Nephron progenitor cell (in vitro differentiated cells): ENCODE measurements at regions not wholly inside any gene's neighbourhood (a gene's known extent, or its start where the extent isn't known, plus 50 kb on each side); places are given as distances from the start of the nearest gene placed in this dataset.

Source experiments
- DNase-seq: peaks from one replicate; pipeline ENCODE4 v3.0.0; 2021
- H3K27ac Mint-ChIP-seq: 2 replicates; pipeline ENCODE4 v1.8.0; 2021; ENCODE audit warnings: mild to moderate bottlenecking, moderate library complexity, mixed read lengths
- H3K27me3 Mint-ChIP-seq: 2 replicates; pipeline ENCODE4 v1.8.0; 2021; ENCODE audit warnings: mild to moderate bottlenecking, low read depth, mixed read lengths; ENCODE audit not compliant: poor library complexity
- H3K36me3 Mint-ChIP-seq: 2 replicates; pipeline ENCODE4 v1.8.0; 2021; ENCODE audit warnings: low read depth, mixed read lengths
- H3K4me1 Mint-ChIP-seq: 2 replicates; pipeline ENCODE4 v1.8.0; 2021; ENCODE audit warnings: mixed read lengths
- H3K4me3 Mint-ChIP-seq: 2 replicates; pipeline ENCODE4 v1.8.0; 2021; ENCODE audit warnings: mild to moderate bottlenecking, moderate library complexity, mixed read lengths
- H3K9me3 Mint-ChIP-seq: 2 replicates; pipeline ENCODE4 v1.8.0; 2021; ENCODE audit warnings: mild to moderate bottlenecking, moderate library complexity, mixed read lengths
- TF ChIP-seq, protein P1 (sequence below): fragments of 200-600 bp; sonication (generic); IDR thresholded peaks from 2 replicates; pipeline ENCODE4 v1.5.0; 2021; ENCODE audit warnings: antibody characterized with exemption

- H3K27me3 Mint-ChIP-seq = peaks cover 3% of the 10 kb centered on the region
- TF ChIP-seq, protein P1, sequence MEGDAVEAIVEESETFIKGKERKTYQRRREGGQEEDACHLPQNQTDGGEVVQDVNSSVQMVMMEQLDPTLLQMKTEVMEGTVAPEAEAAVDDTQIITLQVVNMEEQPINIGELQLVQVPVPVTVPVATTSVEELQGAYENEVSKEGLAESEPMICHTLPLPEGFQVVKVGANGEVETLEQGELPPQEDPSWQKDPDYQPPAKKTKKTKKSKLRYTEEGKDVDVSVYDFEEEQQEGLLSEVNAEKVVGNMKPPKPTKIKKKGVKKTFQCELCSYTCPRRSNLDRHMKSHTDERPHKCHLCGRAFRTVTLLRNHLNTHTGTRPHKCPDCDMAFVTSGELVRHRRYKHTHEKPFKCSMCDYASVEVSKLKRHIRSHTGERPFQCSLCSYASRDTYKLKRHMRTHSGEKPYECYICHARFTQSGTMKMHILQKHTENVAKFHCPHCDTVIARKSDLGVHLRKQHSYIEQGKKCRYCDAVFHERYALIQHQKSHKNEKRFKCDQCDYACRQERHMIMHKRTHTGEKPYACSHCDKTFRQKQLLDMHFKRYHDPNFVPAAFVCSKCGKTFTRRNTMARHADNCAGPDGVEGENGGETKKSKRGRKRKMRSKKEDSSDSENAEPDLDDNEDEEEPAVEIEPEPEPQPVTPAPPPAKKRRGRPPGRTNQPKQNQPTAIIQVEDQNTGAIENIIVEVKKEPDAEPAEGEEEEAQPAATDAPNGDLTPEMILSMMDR = no peak
- DNase-seq = no peak
- no peak overlapping the region for H3K27ac Mint-ChIP-seq
- no peaks in the 10 kb centered on the region for H3K9me3 Mint-ChIP-seq
- no peaks in the 10 kb centered on the region for H3K4me1 Mint-ChIP-seq
- H3K36me3 Mint-ChIP-seq = no peaks in the 10 kb centered on the region
- no peak overlapping the region for H3K4me3 Mint-ChIP-seq
These were observed 646.9 kb downstream of the FAT4 start for GRCh38 chr4:125961626-125962025.

- H3K4me1 Mint-ChIP-seq = no peaks in the 10 kb centered on the region
- DNase-seq = no peak
- no peaks in the 10 kb centered on the region for H3K27me3 Mint-ChIP-seq
- H3K36me3 Mint-ChIP-seq = no peaks in the 10 kb centered on the region
- TF ChIP-seq, protein P1 = no peak
- H3K9me3 Mint-ChIP-seq = peaks cover 6% of the 10 kb centered on the region
- H3K4me3 Mint-ChIP-seq = no peak overlapping the region
- no peak overlapping the region for H3K27ac Mint-ChIP-seq
These were observed 661.2 kb downstream of the FAT4 start for GRCh38 chr4:125975861-125976397.

DNA sequence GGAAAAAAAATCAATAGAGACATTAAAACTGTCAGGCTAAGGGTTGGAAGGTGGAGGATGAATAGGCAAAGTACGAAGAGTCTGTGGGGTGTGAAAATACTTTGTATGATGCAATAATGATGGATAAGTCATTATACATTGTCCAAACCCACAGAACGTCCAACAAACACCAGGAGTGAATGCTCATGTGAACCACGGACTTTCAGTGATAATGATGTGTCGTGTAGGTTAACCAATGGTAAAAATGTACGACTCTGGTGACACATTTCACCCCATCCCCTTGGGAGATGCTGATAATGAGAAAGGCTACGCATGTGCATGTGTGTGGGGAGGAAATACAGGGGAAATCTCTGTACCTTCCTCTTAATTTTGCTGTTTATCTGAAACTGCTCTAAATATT lies 665.2 kb downstream of the FAT4 start:
- DNase-seq = no peak
- H3K9me3 Mint-ChIP-seq = no peaks in the 10 kb centered on the region
- TF ChIP-seq, protein P1 = no peak
- H3K36me3 Mint-ChIP-seq = no peaks in the 10 kb centered on the region
- H3K4me1 Mint-ChIP-seq = no peaks in the 10 kb centered on the region
- no peak overlapping the region for H3K4me3 Mint-ChIP-seq
- no peaks in the 10 kb centered on the region for H3K27me3 Mint-ChIP-seq
- no peak overlapping the region for H3K27ac Mint-ChIP-seq

DNA sequence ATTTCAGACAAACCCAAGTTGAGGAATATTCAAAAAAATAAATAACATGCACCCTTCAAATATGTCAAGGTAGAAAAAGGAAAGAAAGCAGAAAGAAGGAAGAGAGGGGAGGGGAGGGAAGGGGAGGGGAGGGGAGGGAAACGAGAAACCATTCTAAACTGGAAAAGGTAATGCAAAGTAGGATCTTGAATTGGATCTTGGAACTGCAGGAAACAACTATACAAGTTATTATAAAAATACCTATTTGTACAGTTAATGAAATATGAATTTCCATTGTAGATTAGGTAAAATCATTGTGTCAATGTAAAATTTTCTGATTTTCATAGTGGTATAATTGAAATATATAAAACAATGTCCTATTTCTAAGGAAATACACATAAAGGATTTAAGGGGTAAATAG lies 668.4 kb downstream of the FAT4 start:
- no peak for DNase-seq
- TF ChIP-seq, protein P1 = no peak
- no peaks in the 10 kb centered on the region for H3K36me3 Mint-ChIP-seq
- H3K4me3 Mint-ChIP-seq = no peak overlapping the region
- no peak overlapping the region for H3K27ac Mint-ChIP-seq
- H3K4me1 Mint-ChIP-seq = peaks cover 9% of the 10 kb centered on the region
- H3K27me3 Mint-ChIP-seq = no peaks in the 10 kb centered on the region
- no peaks in the 10 kb centered on the region for H3K9me3 Mint-ChIP-seq

DNA sequence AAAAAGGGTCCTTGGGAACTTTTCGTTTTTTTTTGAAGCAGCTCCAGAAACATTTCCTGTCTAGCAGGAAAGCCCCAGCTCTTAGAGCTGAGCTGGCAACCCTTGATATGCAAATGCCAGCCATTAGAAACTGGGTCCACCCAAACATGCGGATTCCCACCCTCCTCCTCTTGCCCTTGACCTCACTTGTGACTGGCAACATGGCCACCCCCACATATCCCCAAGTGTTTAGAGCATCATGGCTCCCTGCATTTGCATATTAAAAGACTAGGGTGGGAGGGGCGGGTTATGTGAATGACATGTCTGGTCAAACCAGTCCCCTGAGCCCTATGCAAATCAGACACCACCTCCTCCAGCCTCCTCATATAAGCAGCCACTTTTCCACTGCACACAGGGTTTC lies 671.1 kb downstream of the FAT4 start:
- H3K27ac Mint-ChIP-seq = no peak overlapping the region
- no peaks in the 10 kb centered on the region for H3K36me3 Mint-ChIP-seq
- TF ChIP-seq, protein P1 = no peak
- no peak for DNase-seq
- peaks cover 9% of the 10 kb centered on the region for H3K4me1 Mint-ChIP-seq
- H3K9me3 Mint-ChIP-seq = no peaks in the 10 kb centered on the region
- no peak overlapping the region for H3K4me3 Mint-ChIP-seq
- H3K27me3 Mint-ChIP-seq = no peaks in the 10 kb centered on the region

DNA sequence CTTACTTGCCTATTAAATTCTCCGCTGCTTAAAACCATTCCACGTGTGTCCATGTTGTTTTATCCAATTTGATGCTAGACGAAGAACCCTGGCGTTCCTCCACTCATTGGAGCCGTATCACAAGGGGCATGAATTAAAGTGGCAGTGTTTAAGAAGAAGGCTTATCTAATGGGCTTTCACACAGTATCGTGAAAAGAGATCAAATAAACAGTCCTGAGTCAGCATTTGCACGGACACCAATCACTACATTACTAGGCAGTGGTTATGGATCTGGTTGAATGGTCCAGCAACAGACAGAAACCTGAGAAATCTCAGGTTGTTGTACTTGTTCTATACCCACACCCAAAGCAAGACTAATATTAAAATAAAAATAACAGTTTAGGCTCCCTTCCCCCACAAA lies 671.6 kb downstream of the FAT4 start:
- Mint-ChIP-seq H3K27me3 (no peaks in the 10 kb centered on the region), H3K36me3 (no peaks in the 10 kb centered on the region), H3K9me3 (no peaks in the 10 kb centered on the region), H3K4me1 (peaks cover 9% of the 10 kb centered on the region), H3K4me3 (no peak overlapping the region), H3K27ac (no peak overlapping the region)
- no peak for DNase-seq
- TF ChIP-seq, protein P1 = no peak
